Left ventricle myocardium inferior (tissue), 1 donor: ENCODE measurements at regions not wholly inside any gene's neighbourhood (a gene's known extent, or its start where the extent isn't known, plus 50 kb on each side); places are given as distances from the start of the nearest gene placed in this dataset.
"Not testable (repeated sequence)": the region's sequence is repeated elsewhere in the genome, so short reads cannot be mapped to it uniquely, and the experiment has no call there.

ENCODE experiments used
- DNase-seq: peaks from one replicate; pipeline ENCODE4 v3.0.0-alpha.2; 2020
- H3K27ac ChIP-seq: fragments of 200-600 bp; replicated peaks from 2 replicates; pipeline ENCODE4 v1.8.0; 2021
- H3K27me3 ChIP-seq: fragments of 200-600 bp; 2 replicates; pipeline ENCODE4 v1.8.0; 2021; ENCODE audit warnings: low read depth
- H3K36me3 ChIP-seq: fragments of 200-600 bp; 2 replicates; pipeline ENCODE4 v1.8.0; 2021
- H3K4me1 ChIP-seq: fragments of 200-600 bp; 2 replicates; pipeline ENCODE4 v1.8.0; 2021
- H3K4me3 ChIP-seq: fragments of 200-600 bp; 2 replicates; pipeline ENCODE4 v1.8.0; 2021; ENCODE audit warnings: mild to moderate bottlenecking, moderate library complexity
- H3K9me3 ChIP-seq: fragments of 200-600 bp; replicated peaks from 2 replicates; pipeline ENCODE4 v1.8.0; 2021
- intact Hi-C: fragments of 100-400 bp; cut with micrococcal nuclease; formaldehyde crosslinking; loops from one replicate; pipeline ENCODE4 v1.11.0; 2022
- TF ChIP-seq, protein P1 (sequence below): fragments of 200-600 bp; IDR thresholded peaks from 2 replicates; pipeline ENCODE4 v1.8.0; 2021; ENCODE audit warnings: antibody characterized with exemption, mild to moderate bottlenecking, borderline replicate concordance
- donor health status: DM: no; HTN: yes; CAD: no; lungs with severe emphysema.

DNA sequence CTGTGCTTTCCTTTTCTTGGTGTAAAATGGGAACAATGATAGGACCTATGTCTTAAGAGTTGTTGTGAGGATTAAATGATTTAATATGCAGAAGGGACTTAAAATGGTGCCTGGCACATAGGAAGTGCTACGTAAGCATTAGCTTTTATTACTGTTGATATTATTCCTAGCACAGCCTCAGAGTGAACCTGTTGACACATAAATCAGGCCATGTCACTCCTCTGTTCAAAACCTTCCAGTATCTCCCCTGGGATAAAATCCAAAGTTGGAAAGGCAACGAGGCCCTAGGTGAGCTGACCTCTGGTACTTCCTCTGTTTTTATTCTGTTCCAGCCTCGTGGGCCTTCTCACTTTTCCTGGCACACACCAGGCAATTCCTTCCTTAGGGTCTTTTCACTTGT lies 108.8 kb upstream of the CADM1 start:
- no peaks in the 10 kb centered on the region for H3K36me3 ChIP-seq
- intact Hi-C loops, result no loop called here
- TF ChIP-seq, protein P1, sequence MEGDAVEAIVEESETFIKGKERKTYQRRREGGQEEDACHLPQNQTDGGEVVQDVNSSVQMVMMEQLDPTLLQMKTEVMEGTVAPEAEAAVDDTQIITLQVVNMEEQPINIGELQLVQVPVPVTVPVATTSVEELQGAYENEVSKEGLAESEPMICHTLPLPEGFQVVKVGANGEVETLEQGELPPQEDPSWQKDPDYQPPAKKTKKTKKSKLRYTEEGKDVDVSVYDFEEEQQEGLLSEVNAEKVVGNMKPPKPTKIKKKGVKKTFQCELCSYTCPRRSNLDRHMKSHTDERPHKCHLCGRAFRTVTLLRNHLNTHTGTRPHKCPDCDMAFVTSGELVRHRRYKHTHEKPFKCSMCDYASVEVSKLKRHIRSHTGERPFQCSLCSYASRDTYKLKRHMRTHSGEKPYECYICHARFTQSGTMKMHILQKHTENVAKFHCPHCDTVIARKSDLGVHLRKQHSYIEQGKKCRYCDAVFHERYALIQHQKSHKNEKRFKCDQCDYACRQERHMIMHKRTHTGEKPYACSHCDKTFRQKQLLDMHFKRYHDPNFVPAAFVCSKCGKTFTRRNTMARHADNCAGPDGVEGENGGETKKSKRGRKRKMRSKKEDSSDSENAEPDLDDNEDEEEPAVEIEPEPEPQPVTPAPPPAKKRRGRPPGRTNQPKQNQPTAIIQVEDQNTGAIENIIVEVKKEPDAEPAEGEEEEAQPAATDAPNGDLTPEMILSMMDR, result no peak

DNA sequence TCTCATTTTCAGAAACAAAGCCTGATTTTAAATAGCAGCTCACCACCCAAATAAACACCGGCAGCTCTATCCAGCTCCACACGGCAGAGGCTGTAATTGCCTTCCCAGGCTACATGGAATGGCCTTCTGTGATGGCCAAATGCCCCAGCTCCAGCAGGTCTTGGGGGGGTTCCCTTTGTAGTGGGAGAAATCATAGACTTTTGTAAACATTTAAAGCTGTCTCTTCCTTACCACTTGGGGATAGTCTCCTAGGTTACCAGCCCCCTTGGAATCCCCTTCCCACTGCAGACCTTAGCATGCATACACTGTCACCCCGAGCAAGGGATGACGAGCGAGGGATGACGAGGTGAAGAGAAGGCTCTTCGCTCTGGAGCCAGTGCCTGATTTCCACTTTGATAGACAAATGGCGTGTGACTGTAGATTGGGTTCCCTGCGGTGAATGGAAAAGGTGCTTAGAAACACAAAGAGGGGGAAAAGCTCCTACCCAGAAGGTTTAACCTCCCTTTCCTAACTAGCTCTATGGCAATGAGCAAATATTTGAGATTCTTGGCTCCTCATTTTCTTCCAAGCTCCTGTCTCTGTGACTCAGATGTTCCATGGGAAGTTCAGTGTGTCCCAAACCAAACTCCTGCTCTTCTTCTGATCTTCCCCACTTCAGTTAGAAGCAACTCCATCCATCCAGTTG lies 108.0 kb upstream of the CADM1 start:
- Histone ChIP-seq H3K27ac (no peak overlapping the region), H3K27me3 (peaks cover 12% of the 10 kb centered on the region), H3K4me1 (peaks cover 22% of the 10 kb centered on the region), H3K36me3 (no peaks in the 10 kb centered on the region), H3K9me3 (no peaks in the 10 kb centered on the region), H3K4me3 (no peak overlapping the region)
- intact Hi-C loops, result no loop called here
- DNase-seq, result no peak
- TF ChIP-seq, protein P1, result no peak

More for the DNA sequence above, 108.8 kb upstream of the CADM1 start:
- no peaks in the 10 kb centered on the region for H3K9me3 ChIP-seq
- peaks cover 12% of the 10 kb centered on the region for H3K27me3 ChIP-seq
- H3K4me3 ChIP-seq, result no peak overlapping the region
- peaks cover 22% of the 10 kb centered on the region for H3K4me1 ChIP-seq
- H3K27ac ChIP-seq, result no peak overlapping the region
- no peak for DNase-seq

DNA sequence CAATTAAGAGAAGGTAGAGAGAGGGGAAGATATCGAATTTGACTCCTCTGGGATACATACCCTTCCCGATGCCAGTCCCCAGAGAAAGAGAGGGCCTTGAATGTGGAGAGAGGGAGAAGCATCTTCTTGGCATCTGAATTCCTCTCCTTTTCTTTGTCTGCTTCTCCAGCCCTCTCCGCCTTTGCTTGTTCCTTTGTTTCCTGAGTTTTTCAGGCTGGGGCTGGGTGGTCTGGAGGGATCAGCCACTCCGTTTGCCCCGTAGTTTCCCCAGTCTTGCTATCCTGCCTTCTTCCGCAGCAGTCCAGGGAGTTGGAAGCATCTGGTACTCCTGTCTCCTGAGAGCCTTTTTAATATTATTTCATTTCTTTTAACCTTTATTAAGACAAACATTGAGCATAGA lies 107.1 kb upstream of the CADM1 start:
- H3K4me3 ChIP-seq, result no peak overlapping the region
- no peak for DNase-seq
- no peaks in the 10 kb centered on the region for H3K9me3 ChIP-seq
- peaks cover 12% of the 10 kb centered on the region for H3K27me3 ChIP-seq
- peaks cover 23% of the 10 kb centered on the region for H3K4me1 ChIP-seq
- TF ChIP-seq, protein P1, result no peak
- intact Hi-C loops, result no loop called here
- H3K36me3 ChIP-seq, result no peaks in the 10 kb centered on the region
- no peak overlapping the region for H3K27ac ChIP-seq

DNA sequence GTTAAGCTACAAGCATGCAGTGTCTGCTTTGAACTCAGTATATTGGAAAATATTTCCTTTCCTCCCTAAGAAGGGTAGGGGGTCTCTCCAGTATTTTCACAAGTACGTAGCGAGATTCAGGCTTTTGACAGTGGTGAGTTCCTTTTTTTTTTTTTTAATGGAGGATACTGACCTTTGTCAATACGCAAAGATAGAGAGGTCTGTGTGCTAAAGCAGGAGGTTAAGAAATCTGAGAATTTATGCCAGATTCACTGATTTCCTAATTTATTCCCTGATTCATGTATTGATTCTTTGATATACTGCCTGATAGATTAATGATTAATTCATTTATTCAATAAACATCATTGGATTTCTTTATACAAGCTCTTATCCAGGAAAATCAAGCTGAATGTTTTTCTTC lies 106.7 kb upstream of the CADM1 start:
- Histone ChIP-seq H3K4me1 (peaks cover 27% of the 10 kb centered on the region), H3K27me3 (peaks cover 12% of the 10 kb centered on the region), H3K27ac (no peak overlapping the region), H3K4me3 (no peak overlapping the region), H3K9me3 (no peaks in the 10 kb centered on the region), H3K36me3 (no peaks in the 10 kb centered on the region)
- DNase-seq, result no peak
- TF ChIP-seq, protein P1, result no peak
- intact Hi-C loops, result no loop called here

DNA sequence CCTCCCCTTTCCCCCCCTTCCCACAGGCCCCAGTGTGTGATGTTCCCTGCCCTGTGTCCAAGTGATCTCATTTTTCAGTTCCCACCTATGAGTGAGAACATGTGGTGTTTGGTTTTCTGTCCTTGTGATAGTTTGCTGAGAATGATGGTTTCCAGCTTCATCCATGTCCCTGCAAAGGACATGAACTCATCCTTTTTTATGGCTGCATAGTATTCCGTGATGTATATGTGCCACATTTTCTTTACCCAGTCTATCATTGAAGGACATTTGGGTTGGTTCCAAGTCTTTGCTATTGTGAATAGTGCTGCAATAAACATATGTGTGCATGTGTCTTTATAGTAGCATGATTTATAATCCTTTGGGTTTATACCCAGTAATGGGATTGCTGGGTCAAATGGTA lies 106.0 kb upstream of the CADM1 start:
- H3K4me1 ChIP-seq, result peaks cover 27% of the 10 kb centered on the region
- intact Hi-C loops, H3K4me3 ChIP-seq, H3K36me3 ChIP-seq, H3K27ac ChIP-seq, H3K9me3 ChIP-seq, DNase-seq: not testable (repeated sequence)
- H3K27me3 ChIP-seq, result peaks cover 12% of the 10 kb centered on the region

DNA sequence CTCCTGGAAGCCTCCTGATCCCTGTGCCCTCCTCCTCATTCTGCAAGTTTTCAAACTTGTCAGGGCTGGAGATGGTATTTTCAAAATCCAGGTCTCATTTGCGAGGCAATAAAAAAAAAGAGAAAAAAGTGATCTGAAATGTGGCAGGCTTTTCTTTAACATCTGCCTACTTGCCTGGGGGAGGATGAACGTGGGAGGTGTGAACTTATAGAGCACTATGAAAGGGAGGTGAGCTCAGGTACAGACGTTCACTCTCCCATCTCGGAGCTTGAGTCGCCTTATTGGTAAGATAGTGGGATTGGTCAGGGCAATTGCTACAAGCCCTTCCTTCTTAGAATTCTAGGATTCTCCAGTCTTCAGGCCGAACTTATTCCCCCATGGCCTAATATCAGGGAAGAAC lies 104.8 kb upstream of the CADM1 start:
- no peak for DNase-seq

More for the DNA sequence above, 104.8 kb upstream of the CADM1 start:
- Histone ChIP-seq H3K9me3 (no peaks in the 10 kb centered on the region), H3K4me3 (no peak overlapping the region), H3K27me3 (peaks cover 12% of the 10 kb centered on the region), H3K27ac (no peak overlapping the region), H3K4me1 (peaks cover 27% of the 10 kb centered on the region), H3K36me3 (no peaks in the 10 kb centered on the region)
- intact Hi-C loops, result no loop called here
- TF ChIP-seq, protein P1, result no peak
